GM12878 (cell line): ENCODE measurements at regions not wholly inside any gene's neighbourhood (a gene's known extent, or its start where the extent isn't known, plus 50 kb on each side); places are given as distances from the start of the nearest gene placed in this dataset.

Experiments used
- ATAC-seq: fragments of 200-7000 bp; cut with Tn5 transposase; 3 replicates; pipeline ENCODE4 v1.9.1; 2020; ENCODE audit warnings: mild to moderate bottlenecking, moderate library complexity
- BruUV-seq: library from RNA; stranded (reverse); fragments of 400-500 nt; replicated peaks from 2 replicates; lab custom pipeline; 2021; lab: Mats Ljungman, UMichigan
- CTCF ChIA-PET: fragments of 300-600 bp; sonication (Branson Sonifier 250); formaldehyde crosslinking; extraction: SDS; loops from one replicate; lab custom pipeline; 2021; ENCODE audit warnings: inconsistent platforms; lab: Yijun Ruan, JAX
- POLR2A ChIA-PET: fragments of 350-600 bp; formaldehyde crosslinking; extraction: SDS; loops from one replicate; lab custom pipeline; 2021; ENCODE audit warnings: inconsistent platforms; lab: Charles Lee
- RAD21 ChIA-PET: fragments of 300-600 bp; sonication (Branson Sonifier 250); formaldehyde crosslinking; loops from one replicate; lab custom pipeline; 2023; ENCODE audit warnings: antibody characterized with exemption; ENCODE audit not compliant: unreplicated experiment; lab: Charles Lee
- SMC1A ChIA-PET: fragments of 300-600 bp; sonication (Branson Sonifier 250); formaldehyde crosslinking; loops from one replicate; lab custom pipeline; 2023; ENCODE audit not compliant: unreplicated experiment, uncharacterized antibody; lab: Charles Lee
- DNase-seq: peaks from one replicate; pipeline ENCODE4 v3.0.0-alpha.2; 2011; ENCODE audit warnings: low read depth, low spot score
- FAIRE-seq: peaks from 3 replicates; lab custom pipeline; 2011; peaks lifted over from hg19 to GRCh38; lab: Jason Lieb, UNC
- H2AFZ ChIP-seq: 2 replicates; pipeline ENCODE4 v1.6.0; 2011; ENCODE audit warnings: low read depth, low read length, control low read depth; ENCODE audit not compliant: control insufficient read depth
- H3K27ac ChIP-seq: 2 replicates; pipeline ENCODE4 v1.5.1; 2011; ENCODE audit warnings: control low read depth; ENCODE audit not compliant: control insufficient read depth, insufficient read depth
- H3K27me3 ChIP-seq, 2 experiments: replicated peaks in 1 of 2; 2 replicates each; pipeline versions ENCODE4 v1.6.0 to v1.6.1; 2011; ENCODE audit warnings: low read length in 1 of 2; ENCODE audit not compliant: control insufficient read depth in 2 of 2, insufficient read depth in 2 of 2
- H3K36me3 ChIP-seq, 2 experiments: 2 replicates each; pipeline ENCODE4 v1.5.1; 2011; ENCODE audit warnings: low read length in 1 of 2; ENCODE audit not compliant: control insufficient read depth in 2 of 2, insufficient read depth in 2 of 2
- H3K4me1 ChIP-seq: 2 replicates; pipeline ENCODE4 v1.6.1; 2011; ENCODE audit warnings: mild to moderate bottlenecking, low read length, moderate library complexity, mixed read lengths; ENCODE audit not compliant: control insufficient read depth, insufficient read depth
- H3K4me2 ChIP-seq: 2 replicates; pipeline ENCODE4 v1.6.0; 2011; ENCODE audit warnings: control low read depth; ENCODE audit not compliant: control insufficient read depth, insufficient read depth
- H3K4me3 ChIP-seq: fragments of 200-600 bp; sonication (generic); 2 replicates; pipeline ENCODE4 v1.5.1; 2016
- H3K79me2 ChIP-seq: 2 replicates; pipeline ENCODE4 v1.6.0; 2011; ENCODE audit warnings: low read length; ENCODE audit not compliant: control insufficient read depth, insufficient read depth
- H3K9ac ChIP-seq: 2 replicates; pipeline ENCODE4 v1.8.0; 2011; ENCODE audit warnings: low read length, control low read depth, mixed read lengths; ENCODE audit not compliant: control insufficient read depth, insufficient read depth
- H3K9me3 ChIP-seq: replicated peaks from 3 replicates; pipeline ENCODE4 v1.5.1; 2011; ENCODE audit warnings: mild to moderate bottlenecking, low read length; ENCODE audit not compliant: control insufficient read depth, insufficient read depth
- H4K20me1 ChIP-seq: 2 replicates; pipeline ENCODE4 v1.6.0; 2011; ENCODE audit not compliant: control insufficient read depth, insufficient read depth
- CUX1 ChIP-seq: IDR thresholded peaks from 2 replicates; pipeline ENCODE4 v1.6.1; 2012; ENCODE audit warnings: improper control_type of control experiment, low read depth, low read length; ENCODE audit not compliant: insufficient replicate concordance
- NR2C1 ChIP-seq: fragments of 450-650 bp; IDR thresholded peaks from 2 replicates; pipeline ENCODE4 v1.6.1; 2017; ENCODE audit warnings: antibody characterized with exemption, mild to moderate bottlenecking, moderate library complexity
- POLR2A ChIP-seq: IDR thresholded peaks from 2 replicates; pipeline ENCODE4 v1.6.1; 2011; ENCODE audit warnings: low read depth, mild to moderate bottlenecking, low read length
- SIX5 ChIP-seq: IDR thresholded peaks from 2 replicates; pipeline ENCODE4 v1.6.1; 2011; ENCODE audit warnings: mild to moderate bottlenecking, low read depth, low read length, moderate library complexity; ENCODE audit not compliant: severe bottlenecking
- SMARCA5 ChIP-seq: fragments of 450-650 bp; IDR thresholded peaks from 2 replicates; pipeline ENCODE4 v1.6.1; 2017; ENCODE audit warnings: mild to moderate bottlenecking
- SREBF1 ChIP-seq: IDR thresholded peaks from 2 replicates; pipeline ENCODE4 v1.6.1; 2012; ENCODE audit warnings: mild to moderate bottlenecking, low read length
- SUPT20H ChIP-seq: IDR thresholded peaks from 2 replicates; pipeline ENCODE4 v1.6.1; 2011; ENCODE audit warnings: low read depth, mild to moderate bottlenecking, low read length, moderate library complexity, borderline replicate concordance; ENCODE audit not compliant: control insufficient read depth
- ZNF24 ChIP-seq: fragments of 450-650 bp; IDR thresholded peaks from 2 replicates; pipeline ENCODE4 v1.6.1; 2017; ENCODE audit warnings: antibody characterized with exemption, mild to moderate bottlenecking
- WGBS: methylation state at CpG from one replicate; pipeline ENCODE4 v1.1.6; 2016; ENCODE audit warnings: low lambda C conversion rate; ENCODE audit not compliant: insufficient replicate concordance, insufficient coverage; ENCODE audit errors: missing lambda C conversion rate; 5-methylcytosine and 5-hydroxymethylcytosine counted together
- in situ Hi-C: fragments of 300-500 bp; cut with MboI; formaldehyde crosslinking; loops from 9 replicates; pipeline ENCODE4 v1.14.3; 2018; ENCODE audit warnings: mixed read lengths
- intact Hi-C: fragments of 100-400 bp; cut with micrococcal nuclease; formaldehyde crosslinking; loops from one replicate; pipeline ENCODE4 v1.14.2; 2022; ENCODE audit not compliant: unreplicated experiment
- TF ChIP-seq, protein P1 (sequence below): IDR thresholded peaks from 2 replicates; pipeline ENCODE4 v1.6.1; 2011; ENCODE audit warnings: borderline replicate concordance, low read depth, mild to moderate bottlenecking, moderate library complexity, mixed read lengths, low read length; ENCODE audit not compliant: insufficient read depth; ENCODE audit errors: extremely low read length

GRCh38 chr6:9647071-9647445 lies 767.8 kb downstream of the TFAP2A start (continued):
- TF ChIP-seq SUPT20H = no peak
- no peak for TF ChIP-seq SMARCA5
- no peak for TF ChIP-seq SREBF1
- no peak for TF ChIP-seq NR2C1
- TF ChIP-seq CUX1 = no peak
- no peak for TF ChIP-seq SIX5

GRCh38 chr6:9646342-9647070 lies 768.4 kb downstream of the TFAP2A start:
- H3K36me3 ChIP-seq = no peaks in the 10 kb centered on the region
- H3K9ac ChIP-seq = no peak overlapping the region
- ChIA-PET RAD21 (no interaction called here), SMC1A (interaction anchor here (1.1 kb wide), 1 partner anchor 36 kb away, joined by 3 read pairs; no protein-coding TSS in a partner anchor), POLR2A (interaction anchor here (1.1 kb wide), 1 partner anchor 9 kb away, joined by 3 read pairs; no protein-coding TSS in a partner anchor), CTCF (interaction anchor here (0.6 to 1.5 kb wide), 2 partner anchors 11 to 213 kb away, joined by 3 read pairs; no protein-coding TSS in a partner anchor)
- H3K4me1 ChIP-seq = no peaks in the 10 kb centered on the region
- 34% methylated on average over 4 of the region's 4 CpGs for WGBS
- intact Hi-C loops = no loop called here
- no peaks in the 10 kb centered on the region for H3K9me3 ChIP-seq
- DNase-seq (no peak), ATAC-seq (no peak), FAIRE-seq (no peak)
- no peaks in the 10 kb centered on the region for H3K79me2 ChIP-seq
- no peak overlapping the region for H3K27ac ChIP-seq
- in situ Hi-C loops = no loop called here
- TF ChIP-seq, protein P1, sequence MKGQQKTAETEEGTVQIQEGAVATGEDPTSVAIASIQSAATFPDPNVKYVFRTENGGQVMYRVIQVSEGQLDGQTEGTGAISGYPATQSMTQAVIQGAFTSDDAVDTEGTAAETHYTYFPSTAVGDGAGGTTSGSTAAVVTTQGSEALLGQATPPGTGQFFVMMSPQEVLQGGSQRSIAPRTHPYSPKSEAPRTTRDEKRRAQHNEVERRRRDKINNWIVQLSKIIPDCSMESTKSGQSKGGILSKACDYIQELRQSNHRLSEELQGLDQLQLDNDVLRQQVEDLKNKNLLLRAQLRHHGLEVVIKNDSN = no peak
- no peak for TF ChIP-seq ZNF24
- TF ChIP-seq POLR2A = no peak
- no TSS peak for BruUV-seq
- no peak overlapping the region for H3K4me2 ChIP-seq
- H3K4me3 ChIP-seq = no peak overlapping the region
- no peak overlapping the region for H2AFZ ChIP-seq
- H3K27me3 ChIP-seq = no peaks in the 10 kb centered on the region
- no peaks in the 10 kb centered on the region for H4K20me1 ChIP-seq
